Heart right ventricle (tissue), 16 donors: ENCODE measurements at regions not wholly inside any gene's neighbourhood (a gene's known extent, or its start where the extent isn't known, plus 50 kb on each side); places are given as distances from the start of the nearest gene placed in this dataset.

Experiments
- ATAC-seq, 8 donors: fragments of 200-7000 bp; cut with Tn5 transposase; one replicate each; pipeline ENCODE4 v1.9.1; 2020; ENCODE audit warnings: mild to moderate bottlenecking in 8 of 8, moderate library complexity in 8 of 8, moderate number of reproducible peaks in 1 of 8
- DNase-seq, 2 donors: peaks; one replicate each; pipeline ENCODE4 v3.0.0-alpha.2; 2020
- H3K27ac ChIP-seq, 10 donors: fragments of 200-600 bp; sonication (generic) in 2 of 10; one replicate each; pipeline versions ENCODE4 v1.5.0 to v1.8.0; 2020 to 2022; ENCODE audit warnings: mild to moderate bottlenecking in 3 of 10
- H3K27me3 ChIP-seq, 7 donors: fragments of 200-600 bp; one replicate each; pipeline ENCODE4 v1.8.0; 2021 to 2022; ENCODE audit warnings: mild to moderate bottlenecking in 2 of 7
- H3K36me3 ChIP-seq, 9 donors: fragments of 200-600 bp; sonication (generic) in 1 of 9; one replicate each; pipeline versions ENCODE4 v1.5.0 to v1.8.0; 2020 to 2022; ENCODE audit warnings: mild to moderate bottlenecking in 2 of 9
- H3K4me1 ChIP-seq, 9 donors: fragments of 200-600 bp; sonication (generic) in 1 of 9; one replicate each; pipeline versions ENCODE4 v1.5.0 to v1.8.0; 2020 to 2022; ENCODE audit warnings: mild to moderate bottlenecking in 4 of 9
- H3K4me3 ChIP-seq, 10 donors: fragments of 200-600 bp; sonication (generic) in 2 of 10; one replicate each; pipeline versions ENCODE4 v1.5.0 to v1.8.0; 2020 to 2022; ENCODE audit warnings: mild to moderate bottlenecking in 7 of 10, moderate library complexity in 2 of 10
- H3K9me3 ChIP-seq, 11 donors: fragments of 200-600 bp in 10 of 11; sonication (generic) in 2 of 11; one replicate each; pipeline versions ENCODE4 v1.5.0 to v1.8.0; 2013 to 2022; ENCODE audit warnings: mild to moderate bottlenecking in 2 of 11, control low read depth in 1 of 11, moderate library complexity in 1 of 11
- WGBS, 2 donors: extraction: QIAGEN DNeasy Blood & Tissue Kit; methylation state at CpG; one replicate each; pipeline ENCODE4 v1.1.7; 2013; ENCODE audit warnings: inconsistent platforms in 1 of 2; 5-methylcytosine and 5-hydroxymethylcytosine counted together
- intact Hi-C, 10 donors: fragments of 100-400 bp; cut with DNase I; formaldehyde crosslinking; loops; one replicate each; pipeline versions ENCODE4 v1.11.1 to v1.14.2; 2022
- TF ChIP-seq, protein P1 (sequence below), 9 donors: fragments of 200-600 bp; sonication (generic) in 2 of 9; IDR thresholded peaks; one replicate each; pipeline versions ENCODE4 v1.5.0 to v1.8.0; 2021 to 2022; ENCODE audit warnings: antibody characterized with exemption in 9 of 9, mild to moderate bottlenecking in 5 of 9, moderate library complexity in 1 of 9
- donor health status: Arrhythmogenic right ventricular cardiomyopathy.
- donor health status: ischemic (EF 13 %, LVEDD 7.1; RV severe dilation, severe dysfunction).
- donor health status: healthy with polysubstance abuse.
- donor health status: DM: no; HTN: yes; CAD: no.
- donor health status: DM: no; HTN: no; CAD: no.
- donor health status: ischemic (EF 25% LVEDD 6.9; RV normal size, moderate dysfunction).
- donor health status: ischemic (EF 25% LVEDD 5.7; RV mildly dilated, moderate dysfunction).
- donor health status: healthy.
- donor health status: DM: yes; HTN: yes; CAD: no.
- donor health status: Ischemic cardiomyopathy.
- donor health status: ischemic (EF 35%, LVEDD 5.7; RV mildly dilated, moderate dysfunction).
- donor health status: nonischemic (EF 11% LVEDD 7.7; RV severe dilation, severe dysfunction).
- donor health status: DM: yes; HTN: yes; CAD: no.
- donor health status: PGD.
- donor health status: ischemic (EF 29% LVEDD 5.4; RV normal size, mild dysfunction).
- donor health status: nonischemic (EF 23%, LVEDD 6.1; RV moderate dilation, normal function).

DNA sequence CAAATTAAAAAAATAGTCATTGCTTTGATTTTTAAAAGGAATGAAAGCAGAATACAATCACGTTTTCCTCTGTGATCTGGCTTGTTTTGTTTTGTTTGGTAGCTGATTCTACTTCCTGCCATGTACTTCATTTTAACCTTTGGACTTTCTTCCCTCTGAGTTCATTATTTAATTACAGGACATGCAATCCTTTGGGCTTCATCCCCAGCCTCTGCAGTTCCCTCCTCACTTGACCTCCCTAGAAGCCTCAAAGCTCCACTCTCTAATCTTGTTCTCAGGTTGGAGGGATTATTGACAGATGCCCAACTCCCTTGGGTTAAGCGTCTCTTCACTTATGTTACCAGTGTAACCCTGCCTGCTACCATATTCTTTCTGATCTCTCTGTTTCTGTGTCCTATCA is 967.9 kb upstream of the SEL1L start:
- intact Hi-C loops: no loop called here
- Histone ChIP-seq H3K4me1 (no peaks in the 10 kb centered on the region), H3K27ac (no peak overlapping the region), H3K4me3 (no peak overlapping the region), H3K27me3 (no peaks in the 10 kb centered on the region), H3K36me3 (no peaks in the 10 kb centered on the region), H3K9me3 (peaks cover 0 to 3% (median 0%) of the 10 kb centered on the region in 11 donors)
- DNase-seq (no peak), ATAC-seq (no peak)
- TF ChIP-seq, protein P1, sequence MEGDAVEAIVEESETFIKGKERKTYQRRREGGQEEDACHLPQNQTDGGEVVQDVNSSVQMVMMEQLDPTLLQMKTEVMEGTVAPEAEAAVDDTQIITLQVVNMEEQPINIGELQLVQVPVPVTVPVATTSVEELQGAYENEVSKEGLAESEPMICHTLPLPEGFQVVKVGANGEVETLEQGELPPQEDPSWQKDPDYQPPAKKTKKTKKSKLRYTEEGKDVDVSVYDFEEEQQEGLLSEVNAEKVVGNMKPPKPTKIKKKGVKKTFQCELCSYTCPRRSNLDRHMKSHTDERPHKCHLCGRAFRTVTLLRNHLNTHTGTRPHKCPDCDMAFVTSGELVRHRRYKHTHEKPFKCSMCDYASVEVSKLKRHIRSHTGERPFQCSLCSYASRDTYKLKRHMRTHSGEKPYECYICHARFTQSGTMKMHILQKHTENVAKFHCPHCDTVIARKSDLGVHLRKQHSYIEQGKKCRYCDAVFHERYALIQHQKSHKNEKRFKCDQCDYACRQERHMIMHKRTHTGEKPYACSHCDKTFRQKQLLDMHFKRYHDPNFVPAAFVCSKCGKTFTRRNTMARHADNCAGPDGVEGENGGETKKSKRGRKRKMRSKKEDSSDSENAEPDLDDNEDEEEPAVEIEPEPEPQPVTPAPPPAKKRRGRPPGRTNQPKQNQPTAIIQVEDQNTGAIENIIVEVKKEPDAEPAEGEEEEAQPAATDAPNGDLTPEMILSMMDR (IDR thresholded peaks at IDR 0.05): no peak
- 46 to 56% methylated on average over 2 of the region's 2 CpGs for WGBS, 2 donors

DNA sequence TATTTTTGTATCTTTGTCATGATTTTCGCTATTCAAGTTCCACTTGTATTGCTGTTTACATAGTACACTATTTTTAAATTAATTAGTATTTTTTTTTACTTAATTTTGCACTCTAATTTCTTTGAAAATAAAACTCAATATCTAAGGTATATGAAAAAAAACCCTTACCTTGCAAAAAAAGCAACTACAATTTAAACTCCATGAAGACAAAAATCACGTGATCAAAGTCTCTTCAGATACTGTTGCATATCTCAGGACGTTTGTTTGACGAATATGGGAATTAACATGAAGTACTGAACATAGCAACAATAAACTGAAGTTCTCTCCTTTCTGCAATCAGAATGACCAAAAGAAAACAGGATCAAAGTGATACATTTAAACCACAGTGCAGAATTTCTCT is 968.4 kb upstream of the SEL1L start:
- intact Hi-C loops: no loop called here
- no peak overlapping the region for H3K27ac ChIP-seq
- no peaks in the 10 kb centered on the region for H3K36me3 ChIP-seq
- no peak overlapping the region for H3K4me3 ChIP-seq
- H3K4me1 ChIP-seq: no peaks in the 10 kb centered on the region
- TF ChIP-seq, protein P1 (IDR thresholded peaks at IDR 0.05): no peak
- ATAC-seq (no peak), DNase-seq (no peak)
- peaks cover 0 to 3% (median 0%) of the 10 kb centered on the region in 11 donors for H3K9me3 ChIP-seq
- WGBS, 2 donors: 76 to 77% methylated on average over 4 of the region's 4 CpGs
- no peaks in the 10 kb centered on the region for H3K27me3 ChIP-seq

DNA sequence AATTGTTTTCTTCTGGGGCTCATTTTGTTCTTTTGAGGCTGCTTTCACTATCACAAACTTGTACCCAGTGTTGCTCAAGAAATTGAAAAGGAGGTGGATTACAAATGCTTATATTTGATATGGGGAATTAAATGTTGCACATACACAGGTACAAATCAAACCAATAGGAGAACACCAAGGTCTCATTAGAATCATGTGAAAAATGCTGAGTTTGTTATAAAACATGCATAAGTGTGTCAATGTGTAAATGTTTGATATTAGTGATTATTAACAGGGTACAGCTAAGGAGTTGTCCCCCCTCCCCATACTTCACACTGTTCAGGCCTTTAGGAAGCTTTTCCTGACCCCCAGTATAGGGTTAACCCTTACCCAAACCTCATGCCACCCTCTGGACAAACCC is 971.2 kb upstream of the SEL1L start:
- H3K27ac ChIP-seq: no peak overlapping the region
- TF ChIP-seq, protein P1 (IDR thresholded peaks at IDR 0.05): no peak
- H3K9me3 ChIP-seq: peaks cover 0 to 3% (median 0%) of the 10 kb centered on the region in 11 donors
- ATAC-seq (no peak), DNase-seq (no peak)
- H3K4me1 ChIP-seq: no peaks in the 10 kb centered on the region
- no peak overlapping the region for H3K4me3 ChIP-seq
- no peaks in the 10 kb centered on the region for H3K36me3 ChIP-seq
- intact Hi-C loops: no loop called here
- no peaks in the 10 kb centered on the region for H3K27me3 ChIP-seq

DNA sequence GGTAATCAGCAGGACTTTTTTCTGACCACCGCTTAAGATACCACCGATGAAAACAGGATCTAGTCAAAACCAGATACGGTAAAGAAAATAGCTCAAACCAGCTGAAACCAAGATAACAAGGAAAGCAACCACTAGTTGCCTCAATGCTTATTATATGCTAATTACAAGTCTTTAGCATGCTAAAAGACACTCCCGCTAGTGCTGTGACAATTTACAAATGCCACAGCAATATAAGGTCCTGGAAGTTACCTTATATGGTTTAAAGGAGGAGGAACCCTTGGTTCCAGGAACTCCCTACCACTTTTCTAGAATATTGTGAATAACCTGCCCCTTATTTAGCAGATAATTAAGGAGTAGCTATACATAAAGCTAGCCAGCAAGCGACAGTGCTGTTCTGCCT is 976.4 kb upstream of the SEL1L start:
- Histone ChIP-seq H3K4me3 (no peak overlapping the region), H3K4me1 (no peaks in the 10 kb centered on the region), H3K27ac (no peak overlapping the region), H3K36me3 (no peaks in the 10 kb centered on the region), H3K9me3 (peaks cover 0 to 3% (median 0%) of the 10 kb centered on the region in 11 donors), H3K27me3 (no peaks in the 10 kb centered on the region)
- WGBS, 2 donors: 81 to 89% methylated on average over 5 of the region's 5 CpGs
- ATAC-seq: no peak
- TF ChIP-seq, protein P1 (IDR thresholded peaks at IDR 0.05): no peak
- intact Hi-C loops: no loop called here
- DNase-seq: no peak

DNA sequence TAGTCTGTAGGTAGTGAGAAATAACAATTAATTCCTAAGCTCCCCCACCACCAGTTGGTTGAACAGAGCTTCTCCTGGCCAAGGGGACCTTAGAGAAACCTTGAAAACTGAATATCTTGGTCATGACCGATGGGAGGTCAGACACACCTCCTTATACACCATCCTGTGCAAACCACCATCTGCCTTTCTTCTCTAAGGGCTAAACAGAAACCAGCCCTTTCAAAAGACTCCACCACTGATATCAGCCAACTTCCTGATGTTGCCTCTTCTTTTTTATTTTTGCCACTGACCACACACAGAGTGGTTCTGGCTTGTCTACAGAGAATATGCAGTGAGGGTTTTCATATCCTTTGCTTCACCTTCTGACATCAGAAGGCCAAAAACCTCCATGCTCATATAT is 977.7 kb upstream of the SEL1L start:
- 71 to 79% methylated on average over 1 of the region's 1 CpG for WGBS, 2 donors
- H3K9me3 ChIP-seq: no peaks in the 10 kb centered on the region
- TF ChIP-seq, protein P1 (IDR thresholded peaks at IDR 0.05): no peak
- intact Hi-C loops: no loop called here
- ATAC-seq (no peak), DNase-seq (no peak)
- H3K27ac ChIP-seq: no peak overlapping the region
- H3K4me3 ChIP-seq: no peak overlapping the region
- H3K27me3 ChIP-seq: no peaks in the 10 kb centered on the region
- H3K4me1 ChIP-seq: no peaks in the 10 kb centered on the region
- no peaks in the 10 kb centered on the region for H3K36me3 ChIP-seq
